Neural cell (in vitro differentiated cells): ENCODE measurements at regions not wholly inside any gene's neighbourhood (a gene's known extent, or its start where the extent isn't known, plus 50 kb on each side); places are given as distances from the start of the nearest gene placed in this dataset.

Source experiments
- EP300 ChIP-seq: fragments of 450-650 bp; conservative IDR thresholded peaks from 2 replicates; pipeline ENCODE4 v1.6.1; 2014; ENCODE audit warnings: antibody characterized with exemption, mild to moderate bottlenecking, moderate library complexity; ENCODE audit not compliant: poor library complexity, severe bottlenecking
- EZH2 ChIP-seq: fragments of 200-600, 300-800 bp; shearing (Covaris generic), sonication (generic); IDR thresholded peaks from 2 replicates; pipeline ENCODE4 v1.6.1; 2014; ENCODE audit warnings: antibody characterized with exemption, low read length, borderline replicate concordance, mild to moderate bottlenecking; ENCODE audit not compliant: insufficient read depth, poor library complexity, severe bottlenecking
- MXI1 ChIP-seq: fragments of 450-650 bp; conservative IDR thresholded peaks from 2 replicates; pipeline ENCODE4 v1.6.1; 2014; ENCODE audit warnings: antibody characterized with exemption, mild to moderate bottlenecking; ENCODE audit not compliant: poor library complexity, severe bottlenecking
- POLR2AphosphoS5 ChIP-seq: IDR thresholded peaks from 2 replicates; pipeline ENCODE4 v1.6.1; 2012
- SMC3 ChIP-seq: fragments of 450-650 bp; conservative IDR thresholded peaks from 2 replicates; pipeline ENCODE4 v1.6.1; 2014; ENCODE audit warnings: antibody characterized with exemption, mild to moderate bottlenecking, moderate library complexity; ENCODE audit not compliant: poor library complexity
- TAF1 ChIP-seq: IDR thresholded peaks from 2 replicates; pipeline ENCODE4 v1.6.1; 2012; ENCODE audit warnings: low read depth
- TF ChIP-seq, protein P1 (sequence below): fragments of 450-650 bp; IDR thresholded peaks from 2 replicates; pipeline ENCODE4 v1.5.1; 2014; ENCODE audit warnings: antibody characterized with exemption, mild to moderate bottlenecking, moderate library complexity; ENCODE audit not compliant: poor library complexity, severe bottlenecking
- TF ChIP-seq, protein P2 (sequence below): IDR thresholded peaks from 2 replicates; pipeline ENCODE4 v1.6.1; 2012; ENCODE audit warnings: borderline replicate concordance

DNA sequence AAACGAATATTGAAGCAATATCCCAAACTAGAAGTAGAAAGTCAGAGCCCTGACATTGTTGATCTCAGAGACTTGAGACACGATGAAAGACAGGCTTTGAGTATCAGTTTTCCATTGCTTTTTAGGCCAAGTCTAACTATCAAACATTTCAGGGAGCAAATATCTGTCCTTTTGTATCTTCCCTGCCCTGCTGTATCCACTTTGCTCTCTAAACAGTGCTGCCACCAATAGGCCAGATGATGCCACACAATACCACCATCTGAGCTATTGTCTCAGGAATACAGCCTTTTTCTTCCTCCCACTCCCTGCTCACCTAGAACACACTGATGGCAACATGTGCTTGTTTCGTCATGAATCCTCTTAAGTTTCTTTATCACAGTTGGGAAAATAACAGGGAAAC, 62.6 kb upstream of the SPAG17 start:
- TF ChIP-seq, protein P1, sequence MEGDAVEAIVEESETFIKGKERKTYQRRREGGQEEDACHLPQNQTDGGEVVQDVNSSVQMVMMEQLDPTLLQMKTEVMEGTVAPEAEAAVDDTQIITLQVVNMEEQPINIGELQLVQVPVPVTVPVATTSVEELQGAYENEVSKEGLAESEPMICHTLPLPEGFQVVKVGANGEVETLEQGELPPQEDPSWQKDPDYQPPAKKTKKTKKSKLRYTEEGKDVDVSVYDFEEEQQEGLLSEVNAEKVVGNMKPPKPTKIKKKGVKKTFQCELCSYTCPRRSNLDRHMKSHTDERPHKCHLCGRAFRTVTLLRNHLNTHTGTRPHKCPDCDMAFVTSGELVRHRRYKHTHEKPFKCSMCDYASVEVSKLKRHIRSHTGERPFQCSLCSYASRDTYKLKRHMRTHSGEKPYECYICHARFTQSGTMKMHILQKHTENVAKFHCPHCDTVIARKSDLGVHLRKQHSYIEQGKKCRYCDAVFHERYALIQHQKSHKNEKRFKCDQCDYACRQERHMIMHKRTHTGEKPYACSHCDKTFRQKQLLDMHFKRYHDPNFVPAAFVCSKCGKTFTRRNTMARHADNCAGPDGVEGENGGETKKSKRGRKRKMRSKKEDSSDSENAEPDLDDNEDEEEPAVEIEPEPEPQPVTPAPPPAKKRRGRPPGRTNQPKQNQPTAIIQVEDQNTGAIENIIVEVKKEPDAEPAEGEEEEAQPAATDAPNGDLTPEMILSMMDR, result peak; percentile 44
- no peak for TF ChIP-seq EZH2
- TF ChIP-seq MXI1, result no peak
- TF ChIP-seq EP300, result no peak
- TF ChIP-seq, protein P2, sequence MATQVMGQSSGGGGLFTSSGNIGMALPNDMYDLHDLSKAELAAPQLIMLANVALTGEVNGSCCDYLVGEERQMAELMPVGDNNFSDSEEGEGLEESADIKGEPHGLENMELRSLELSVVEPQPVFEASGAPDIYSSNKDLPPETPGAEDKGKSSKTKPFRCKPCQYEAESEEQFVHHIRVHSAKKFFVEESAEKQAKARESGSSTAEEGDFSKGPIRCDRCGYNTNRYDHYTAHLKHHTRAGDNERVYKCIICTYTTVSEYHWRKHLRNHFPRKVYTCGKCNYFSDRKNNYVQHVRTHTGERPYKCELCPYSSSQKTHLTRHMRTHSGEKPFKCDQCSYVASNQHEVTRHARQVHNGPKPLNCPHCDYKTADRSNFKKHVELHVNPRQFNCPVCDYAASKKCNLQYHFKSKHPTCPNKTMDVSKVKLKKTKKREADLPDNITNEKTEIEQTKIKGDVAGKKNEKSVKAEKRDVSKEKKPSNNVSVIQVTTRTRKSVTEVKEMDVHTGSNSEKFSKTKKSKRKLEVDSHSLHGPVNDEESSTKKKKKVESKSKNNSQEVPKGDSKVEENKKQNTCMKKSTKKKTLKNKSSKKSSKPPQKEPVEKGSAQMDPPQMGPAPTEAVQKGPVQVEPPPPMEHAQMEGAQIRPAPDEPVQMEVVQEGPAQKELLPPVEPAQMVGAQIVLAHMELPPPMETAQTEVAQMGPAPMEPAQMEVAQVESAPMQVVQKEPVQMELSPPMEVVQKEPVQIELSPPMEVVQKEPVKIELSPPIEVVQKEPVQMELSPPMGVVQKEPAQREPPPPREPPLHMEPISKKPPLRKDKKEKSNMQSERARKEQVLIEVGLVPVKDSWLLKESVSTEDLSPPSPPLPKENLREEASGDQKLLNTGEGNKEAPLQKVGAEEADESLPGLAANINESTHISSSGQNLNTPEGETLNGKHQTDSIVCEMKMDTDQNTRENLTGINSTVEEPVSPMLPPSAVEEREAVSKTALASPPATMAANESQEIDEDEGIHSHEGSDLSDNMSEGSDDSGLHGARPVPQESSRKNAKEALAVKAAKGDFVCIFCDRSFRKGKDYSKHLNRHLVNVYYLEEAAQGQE, result no peak
- no peak for TF ChIP-seq POLR2AphosphoS5
- no peak for TF ChIP-seq SMC3
- TF ChIP-seq TAF1, result no peak
